OCI-LY7 (cell line): ENCODE measurements at regions not wholly inside any gene's neighbourhood (a gene's known extent, or its start where the extent isn't known, plus 50 kb on each side); places are given as distances from the start of the nearest gene placed in this dataset. TPM values are rescaled to one million over a fixed set of nuclear protein-coding genes. Genes with fewer than 3 reads are reported as not detected.

Source experiments
- BruUV-seq: library from RNA; stranded (reverse); fragments of 400-500 nt; replicated peaks from 2 replicates; lab custom pipeline; 2021; lab: Mats Ljungman, UMichigan
- CTCF ChIA-PET: fragments of 300-600 bp; sonication (Branson Sonifier 250); formaldehyde crosslinking; loops from one replicate; lab custom pipeline; 2022; ENCODE audit warnings: antibody characterized with exemption; ENCODE audit not compliant: unreplicated experiment; lab: Charles Lee
- POLR2A ChIA-PET: fragments of 300-600 bp; sonication (Branson Sonifier 250); formaldehyde crosslinking; loops from one replicate; lab custom pipeline; 2022; ENCODE audit warnings: antibody characterized with exemption; lab: Charles Lee
- DNase-seq: peaks from one replicate; pipeline ENCODE4 v3.0.0-alpha.2; 2015; ENCODE audit warnings: low spot score
- H2AFZ ChIP-seq: fragments of 200-600 bp; sonication (generic), shearing (Covaris generic); 2 replicates; pipeline ENCODE4 v1.6.1; 2014; ENCODE audit warnings: mild to moderate bottlenecking, antibody characterized with exemption, low read length, moderate library complexity
- H3K27ac ChIP-seq: fragments of 200-600 bp; sonication (generic); 2 replicates; pipeline ENCODE4 v1.5.1; 2014; ENCODE audit warnings: mixed run types, low read depth, mild to moderate bottlenecking, moderate library complexity, low read length, inconsistent platforms; ENCODE audit not compliant: poor library complexity, severe bottlenecking
- H3K36me3 ChIP-seq: fragments of 200-600 bp; sonication (generic); 2 replicates; pipeline ENCODE4 v1.6.1; 2014; ENCODE audit warnings: mild to moderate bottlenecking, antibody characterized with exemption, low read length, moderate library complexity, mixed read lengths; ENCODE audit not compliant: insufficient read depth
- H3K4me1 ChIP-seq: fragments of 200-600 bp; sonication (generic); 2 replicates; pipeline ENCODE4 v1.5.1; 2014; ENCODE audit warnings: mild to moderate bottlenecking, low read length; ENCODE audit not compliant: insufficient read depth, poor library complexity, severe bottlenecking
- H3K4me2 ChIP-seq: fragments of 200-600 bp; sonication (generic); 2 replicates; pipeline ENCODE4 v1.6.1; 2014; ENCODE audit warnings: mild to moderate bottlenecking, low read length
- H3K4me3 ChIP-seq: fragments of 200-600 bp; sonication (generic); 2 replicates; pipeline ENCODE4 v1.5.1; 2014; ENCODE audit warnings: mild to moderate bottlenecking, low read depth, low read length; ENCODE audit not compliant: poor library complexity, severe bottlenecking
- H3K79me2 ChIP-seq: fragments of 200-600 bp; sonication (generic); 2 replicates; pipeline ENCODE4 v1.6.1; 2016; ENCODE audit warnings: low read depth, mild to moderate bottlenecking, low read length, moderate library complexity, mixed read lengths; ENCODE audit not compliant: insufficient read depth
- H3K9me2 ChIP-seq: fragments of 200-600 bp; sonication (generic); 2 replicates; pipeline ENCODE4 v1.6.1; 2016; ENCODE audit warnings: mild to moderate bottlenecking, low read length, mixed read lengths; ENCODE audit not compliant: insufficient read depth
- H3K9me3 ChIP-seq: fragments of 200-600 bp; sonication (generic); 2 replicates; pipeline ENCODE4 v1.6.1; 2014; ENCODE audit warnings: mild to moderate bottlenecking, mixed run types, low read length, mixed read lengths
- H4K20me1 ChIP-seq: fragments of 200-600 bp; sonication (generic); 2 replicates; pipeline ENCODE4 v1.6.1; 2014; ENCODE audit warnings: mild to moderate bottlenecking, antibody characterized with exemption, low read length, moderate library complexity, mixed read lengths; ENCODE audit not compliant: insufficient read depth
- EZH2phosphoT487 ChIP-seq: fragments of 200-600 bp; sonication (generic); IDR thresholded peaks from 2 replicates; pipeline ENCODE4 v1.6.1; 2018; ENCODE audit warnings: low read depth, borderline replicate concordance, mild to moderate bottlenecking, mixed run types, antibody characterized with exemption, low read length, moderate library complexity, mixed read lengths
- intact Hi-C: fragments of 100-400 bp; cut with micrococcal nuclease; formaldehyde crosslinking; loops from one replicate; pipeline ENCODE4 v1.10.0; 2022; ENCODE audit not compliant: unreplicated experiment
- microRNA-seq: library from miRNA; unstranded; fragments of <30 nt; microRNA quantifications from one replicate; pipeline ENCODE4 v1.2.0, GENCODE V29; 2022; ENCODE audit warnings: borderline replicate concordance
- small RNA-seq: library from RNA; depleted of rRNA; stranded (forward); fragments of <200 nt; gene quantifications from one replicate; pipeline ENCODE3, GENCODE V24; 2014
- TF ChIP-seq, protein P1 (sequence below): fragments of 200-600 bp; sonication (generic); conservative IDR thresholded peaks from 2 replicates; pipeline ENCODE4 v1.5.1; 2014; ENCODE audit warnings: mild to moderate bottlenecking, antibody characterized with exemption, low read length, moderate library complexity, mixed read lengths

DNA sequence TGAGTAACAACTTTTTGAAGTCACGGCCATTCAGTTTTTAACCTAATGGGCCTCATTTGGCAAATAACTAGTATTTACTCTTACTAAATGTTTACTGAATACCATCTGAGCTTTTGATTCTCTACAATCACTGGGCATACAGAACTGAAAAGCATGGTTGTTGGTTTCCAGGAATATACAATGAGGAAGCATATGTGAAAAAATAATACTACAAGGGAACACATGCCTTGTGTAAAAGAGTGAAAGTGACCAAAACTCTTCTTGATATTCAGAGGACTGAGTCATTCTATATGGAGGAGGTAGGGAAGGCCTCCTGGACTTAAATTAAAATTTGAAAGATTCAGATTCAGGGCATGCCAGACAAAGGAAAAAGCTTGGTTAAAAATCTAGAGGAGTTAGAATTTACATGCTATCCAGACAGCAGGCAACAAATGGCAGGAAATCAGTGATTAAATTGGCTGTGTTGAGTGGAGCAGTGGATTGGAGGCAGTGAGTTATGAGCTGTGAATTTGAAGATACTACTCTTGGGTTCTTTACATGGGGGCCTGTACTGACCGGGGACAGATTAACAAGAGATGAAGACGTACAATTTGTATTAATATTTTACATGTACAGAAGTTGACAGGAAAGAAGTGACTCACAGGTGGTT lies 53.6 kb upstream of the NRXN1 start:
- Histone ChIP-seq H3K36me3 (no peaks in the 10 kb centered on the region), H3K4me1 (no peaks in the 10 kb centered on the region), H3K9me3 (no peaks in the 10 kb centered on the region), H3K4me2 (no peak overlapping the region), H3K4me3 (no peak overlapping the region), H4K20me1 (no peaks in the 10 kb centered on the region), H3K9me2 (no peaks in the 10 kb centered on the region), H2AFZ (no peak overlapping the region), H3K27ac (no peak overlapping the region), H3K79me2 (no peaks in the 10 kb centered on the region)
- CTCF ChIA-PET = no interaction called here
- TF ChIP-seq, protein P1, sequence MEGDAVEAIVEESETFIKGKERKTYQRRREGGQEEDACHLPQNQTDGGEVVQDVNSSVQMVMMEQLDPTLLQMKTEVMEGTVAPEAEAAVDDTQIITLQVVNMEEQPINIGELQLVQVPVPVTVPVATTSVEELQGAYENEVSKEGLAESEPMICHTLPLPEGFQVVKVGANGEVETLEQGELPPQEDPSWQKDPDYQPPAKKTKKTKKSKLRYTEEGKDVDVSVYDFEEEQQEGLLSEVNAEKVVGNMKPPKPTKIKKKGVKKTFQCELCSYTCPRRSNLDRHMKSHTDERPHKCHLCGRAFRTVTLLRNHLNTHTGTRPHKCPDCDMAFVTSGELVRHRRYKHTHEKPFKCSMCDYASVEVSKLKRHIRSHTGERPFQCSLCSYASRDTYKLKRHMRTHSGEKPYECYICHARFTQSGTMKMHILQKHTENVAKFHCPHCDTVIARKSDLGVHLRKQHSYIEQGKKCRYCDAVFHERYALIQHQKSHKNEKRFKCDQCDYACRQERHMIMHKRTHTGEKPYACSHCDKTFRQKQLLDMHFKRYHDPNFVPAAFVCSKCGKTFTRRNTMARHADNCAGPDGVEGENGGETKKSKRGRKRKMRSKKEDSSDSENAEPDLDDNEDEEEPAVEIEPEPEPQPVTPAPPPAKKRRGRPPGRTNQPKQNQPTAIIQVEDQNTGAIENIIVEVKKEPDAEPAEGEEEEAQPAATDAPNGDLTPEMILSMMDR = no peak
- no peak for TF ChIP-seq EZH2phosphoT487
- POLR2A ChIA-PET = interaction anchor here (0.6 kb wide), 2 partner anchors 303 to 305 kb away, joined by 3 to 4 read pairs; no protein-coding TSS in a partner anchor
- DNase-seq = no peak
- no TSS peak for BruUV-seq
- intact Hi-C loops = no loop called here

DNA sequence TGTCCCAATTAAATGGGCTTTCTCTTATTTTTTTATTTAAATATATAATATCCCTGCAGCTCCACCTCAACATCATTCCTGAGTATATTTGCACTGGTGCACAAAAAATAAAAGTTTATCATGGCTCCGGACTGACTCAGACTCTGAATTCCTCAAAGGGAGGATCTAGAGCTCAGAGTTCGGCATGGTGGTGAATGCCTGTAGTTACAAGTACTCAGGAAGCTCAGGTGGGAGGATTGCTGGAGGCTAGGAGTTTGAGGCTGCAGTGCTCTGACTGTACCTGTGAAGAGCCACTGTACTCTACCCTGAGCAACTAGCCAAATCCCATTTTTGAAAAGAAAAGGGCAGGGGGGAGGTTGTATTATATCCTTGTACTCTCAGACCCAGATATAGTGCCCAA lies 52.8 kb upstream of the NRXN1 start:
- intact Hi-C loops = no loop called here
- Histone ChIP-seq H3K36me3 (no peaks in the 10 kb centered on the region), H3K4me1 (no peaks in the 10 kb centered on the region), H3K27ac (no peak overlapping the region), H3K4me3 (no peak overlapping the region), H3K79me2 (no peaks in the 10 kb centered on the region), H3K9me2 (no peaks in the 10 kb centered on the region), H4K20me1 (no peaks in the 10 kb centered on the region), H3K4me2 (no peak overlapping the region), H2AFZ (no peak overlapping the region), H3K9me3 (no peaks in the 10 kb centered on the region)
- ChIA-PET CTCF (no interaction called here), POLR2A (no interaction called here)
- no TSS peak for BruUV-seq
- DNase-seq = no peak
- TF ChIP-seq EZH2phosphoT487 = no peak
- TF ChIP-seq, protein P1 = no peak

Small RNA genes in the stretch of these regions (microRNA-seq; reads per million reads assigned to microRNA genes)
- gene MIR4431 = not detected

Small RNA genes in the stretch of these regions (small RNA-seq; reads per million reads assigned to genes)
- gene AC010967.3 (not detected), gene AC069157.1 (not detected), gene AC097463.2 (not detected), gene CRYGGP (not detected), gene MIR4431 (not detected), gene RF00019 (not detected), gene RF00424 (not detected), gene RNU6-997P (not detected)
